HG03064 (cell line): ENCODE measurements at regions not wholly inside any gene's neighbourhood (a gene's known extent, or its start where the extent isn't known, plus 50 kb on each side); places are given as distances from the start of the nearest gene placed in this dataset.

Experiments
- ATAC-seq: cut with Tn5 transposase; IDR thresholded peaks from one replicate; pipeline ENCODE4 v1.9.1; 2021; ENCODE audit warnings: low read depth; ENCODE audit not compliant: unreplicated experiment

GRCh38 chr14:87879389-87879788, 113.6 kb downstream of the GALC start:
- ATAC-seq: no peak

- no peak for ATAC-seq
Observed at GRCh38 chr14:87878959-87879358, 114.0 kb downstream of the GALC start.

GRCh38 chr14:87877877-87878276, 115.1 kb downstream of the GALC start:
- ATAC-seq: no peak

- no peak for ATAC-seq
Observed at GRCh38 chr14:87874676-87875075, 118.3 kb downstream of the GALC start.

- ATAC-seq: no peak
Observed at GRCh38 chr14:87873741-87874140, 119.2 kb downstream of the GALC start.

- ATAC-seq: no peak
Observed at GRCh38 chr14:87869619-87870583, 123.1 kb downstream of the GALC start.

GRCh38 chr14:87868920-87869319, 124.1 kb downstream of the GALC start:
- no peak for ATAC-seq

GRCh38 chr14:87866116-87866515, 126.9 kb downstream of the GALC start:
- ATAC-seq: no peak

GRCh38 chr14:87864356-87865270, 128.4 kb downstream of the GALC start:
- ATAC-seq: no peak

- ATAC-seq: no peak
Observed at GRCh38 chr14:87863047-87863446, 129.9 kb downstream of the GALC start.

- ATAC-seq: no peak
Observed at GRCh38 chr14:87852107-87852506, 140.9 kb downstream of the GALC start.

GRCh38 chr14:87851190-87851589, 141.8 kb downstream of the GALC start:
- no peak for ATAC-seq

GRCh38 chr14:87847216-87847755, 145.7 kb downstream of the GALC start:
- no peak for ATAC-seq

GRCh38 chr14:87840906-87841305, 152.1 kb downstream of the GALC start:
- no peak for ATAC-seq

- no peak for ATAC-seq
Observed at GRCh38 chr14:87838931-87839330, 154.1 kb downstream of the GALC start.

- no peak for ATAC-seq
Observed at GRCh38 chr14:87837296-87837695, 155.7 kb downstream of the GALC start.

GRCh38 chr14:87834594-87834993, 158.4 kb downstream of the GALC start:
- no peak for ATAC-seq

- no peak for ATAC-seq
Observed at GRCh38 chr14:87833026-87833425, 160.0 kb downstream of the GALC start.

- no peak for ATAC-seq
Observed at GRCh38 chr14:87830443-87831096, 162.4 kb downstream of the GALC start.

GRCh38 chr14:87829543-87829942, 163.4 kb downstream of the GALC start:
- ATAC-seq: no peak
